AG09319 (cell line): ENCODE measurements at regions not wholly inside any gene's neighbourhood (a gene's known extent, or its start where the extent isn't known, plus 50 kb on each side); places are given as distances from the start of the nearest gene placed in this dataset.

Experiments used
- DNase-seq: peaks from one replicate; pipeline ENCODE4 v3.0.0-alpha.2; 2010; ENCODE audit warnings: low read depth; ENCODE audit errors: extremely low read depth
- TF ChIP-seq, protein P1 (sequence below): IDR thresholded peaks from 2 replicates; pipeline ENCODE4 v1.5.1; 2011; ENCODE audit warnings: low read depth, mild to moderate bottlenecking, inconsistent platforms, low read length, moderate library complexity

- no peak for DNase-seq
- TF ChIP-seq, protein P1, sequence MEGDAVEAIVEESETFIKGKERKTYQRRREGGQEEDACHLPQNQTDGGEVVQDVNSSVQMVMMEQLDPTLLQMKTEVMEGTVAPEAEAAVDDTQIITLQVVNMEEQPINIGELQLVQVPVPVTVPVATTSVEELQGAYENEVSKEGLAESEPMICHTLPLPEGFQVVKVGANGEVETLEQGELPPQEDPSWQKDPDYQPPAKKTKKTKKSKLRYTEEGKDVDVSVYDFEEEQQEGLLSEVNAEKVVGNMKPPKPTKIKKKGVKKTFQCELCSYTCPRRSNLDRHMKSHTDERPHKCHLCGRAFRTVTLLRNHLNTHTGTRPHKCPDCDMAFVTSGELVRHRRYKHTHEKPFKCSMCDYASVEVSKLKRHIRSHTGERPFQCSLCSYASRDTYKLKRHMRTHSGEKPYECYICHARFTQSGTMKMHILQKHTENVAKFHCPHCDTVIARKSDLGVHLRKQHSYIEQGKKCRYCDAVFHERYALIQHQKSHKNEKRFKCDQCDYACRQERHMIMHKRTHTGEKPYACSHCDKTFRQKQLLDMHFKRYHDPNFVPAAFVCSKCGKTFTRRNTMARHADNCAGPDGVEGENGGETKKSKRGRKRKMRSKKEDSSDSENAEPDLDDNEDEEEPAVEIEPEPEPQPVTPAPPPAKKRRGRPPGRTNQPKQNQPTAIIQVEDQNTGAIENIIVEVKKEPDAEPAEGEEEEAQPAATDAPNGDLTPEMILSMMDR, result no peak
Observed at GRCh38 chr18:22668496-22668895, 250.8 kb upstream of the CTAGE1 start.

GRCh38 chr18:22670914-22671313 lies 253.2 kb upstream of the CTAGE1 start:
- TF ChIP-seq, protein P1, result no peak
- no peak for DNase-seq

DNA sequence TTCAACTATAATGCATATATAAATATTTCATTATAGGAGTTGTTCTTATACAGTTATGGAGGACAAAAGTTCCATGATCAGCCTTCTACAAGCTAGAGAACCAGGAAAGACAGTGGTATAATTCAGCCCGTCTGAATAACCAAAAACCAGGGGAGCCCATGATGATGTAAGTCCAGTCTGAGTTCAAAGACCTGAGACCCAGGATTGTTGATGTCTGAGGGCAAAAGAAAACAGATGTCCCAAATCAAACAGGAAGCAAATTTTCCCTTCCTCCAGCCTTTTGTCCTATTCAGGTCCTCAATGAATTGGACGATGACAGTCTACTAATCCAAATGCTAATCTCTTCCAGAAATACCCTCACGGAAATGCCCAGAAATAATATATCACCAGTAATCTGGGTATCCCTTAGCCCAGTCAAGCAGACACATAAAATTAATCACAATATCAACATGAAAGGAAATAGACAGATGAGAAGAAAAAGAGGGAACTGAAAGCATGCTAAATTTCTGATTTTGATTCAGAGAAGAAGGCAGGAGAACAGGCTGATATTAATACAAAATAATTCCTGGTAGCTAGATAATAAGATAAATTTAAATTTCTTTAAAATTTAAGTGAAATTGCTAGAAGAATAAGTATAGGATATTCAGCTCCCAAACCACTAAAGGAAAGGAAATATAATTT lies 255.6 kb upstream of the CTAGE1 start:
- TF ChIP-seq, protein P1, result no peak
- no peak for DNase-seq

- TF ChIP-seq, protein P1, result no peak
- DNase-seq, result peak; percentile 51
Observed at GRCh38 chr18:22674272-22674671, 256.6 kb upstream of the CTAGE1 start.

GRCh38 chr18:22675006-22675405 lies 257.3 kb upstream of the CTAGE1 start:
- TF ChIP-seq, protein P1, result no peak
- no peak for DNase-seq

DNA sequence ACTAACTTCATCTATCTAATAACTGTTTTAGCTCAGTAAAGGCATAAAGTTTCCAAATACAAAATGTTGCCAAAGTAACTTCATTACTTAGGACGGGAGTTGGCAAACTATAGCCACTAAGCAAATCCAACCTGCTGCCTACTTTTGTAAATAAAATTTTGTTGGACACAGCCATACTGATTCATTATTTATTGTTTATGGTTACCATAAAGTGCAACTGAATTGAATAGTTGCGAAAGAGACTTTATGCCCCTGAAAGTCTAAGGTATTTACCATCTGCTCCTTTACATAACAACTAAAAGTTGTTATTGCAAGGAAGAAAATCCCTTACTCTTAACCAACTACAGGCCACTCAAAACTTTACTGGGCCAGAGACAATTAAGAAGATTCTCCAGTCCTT lies 256.7 kb upstream of the RBBP8 start:
- TF ChIP-seq, protein P1, result no peak
- DNase-seq, result peak; percentile 58

GRCh38 chr18:22678486-22678885 lies 254.6 kb upstream of the RBBP8 start:
- DNase-seq, result no peak
- TF ChIP-seq, protein P1, result no peak
